ENCODE measurements at regions not wholly inside any gene's neighbourhood (a gene's known extent, or its start where the extent isn't known, plus 50 kb on each side); places are given as distances from the start of the nearest gene placed in this dataset.

DNA sequence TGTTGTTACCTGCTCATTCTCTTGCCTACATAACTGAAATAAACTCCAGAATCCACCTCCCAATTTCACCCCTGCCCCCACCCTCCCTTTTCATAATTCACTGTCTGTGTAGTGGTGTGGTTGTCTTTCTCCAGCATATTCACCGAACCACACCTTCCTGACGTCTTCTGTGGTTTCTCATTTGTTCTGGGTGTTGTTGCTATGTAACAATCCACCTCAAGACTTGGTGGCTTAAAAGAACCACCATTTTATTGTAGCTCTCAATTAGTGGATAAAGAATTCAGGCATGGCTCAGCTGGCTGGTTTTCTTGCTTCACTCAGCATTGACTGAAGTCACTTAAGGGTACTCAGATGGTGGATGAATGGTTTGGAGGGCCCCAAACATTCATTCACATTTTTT, 229.8 kb downstream of the MAF start:
- H3K27ac ChIP-seq (ENCODE audit: low read length): no peak overlapping the region
- ATAC-seq: no peak
- no peak for DNase-seq (ENCODE audit: low read depth, low spot score)
- H3K4me1 ChIP-seq (ENCODE audit: control insufficient read depth, insufficient read depth, low read length): no peaks in the 10 kb centered on the region
- POLR2A ChIA-PET: no interaction called here
- TF ChIP-seq, protein P1, sequence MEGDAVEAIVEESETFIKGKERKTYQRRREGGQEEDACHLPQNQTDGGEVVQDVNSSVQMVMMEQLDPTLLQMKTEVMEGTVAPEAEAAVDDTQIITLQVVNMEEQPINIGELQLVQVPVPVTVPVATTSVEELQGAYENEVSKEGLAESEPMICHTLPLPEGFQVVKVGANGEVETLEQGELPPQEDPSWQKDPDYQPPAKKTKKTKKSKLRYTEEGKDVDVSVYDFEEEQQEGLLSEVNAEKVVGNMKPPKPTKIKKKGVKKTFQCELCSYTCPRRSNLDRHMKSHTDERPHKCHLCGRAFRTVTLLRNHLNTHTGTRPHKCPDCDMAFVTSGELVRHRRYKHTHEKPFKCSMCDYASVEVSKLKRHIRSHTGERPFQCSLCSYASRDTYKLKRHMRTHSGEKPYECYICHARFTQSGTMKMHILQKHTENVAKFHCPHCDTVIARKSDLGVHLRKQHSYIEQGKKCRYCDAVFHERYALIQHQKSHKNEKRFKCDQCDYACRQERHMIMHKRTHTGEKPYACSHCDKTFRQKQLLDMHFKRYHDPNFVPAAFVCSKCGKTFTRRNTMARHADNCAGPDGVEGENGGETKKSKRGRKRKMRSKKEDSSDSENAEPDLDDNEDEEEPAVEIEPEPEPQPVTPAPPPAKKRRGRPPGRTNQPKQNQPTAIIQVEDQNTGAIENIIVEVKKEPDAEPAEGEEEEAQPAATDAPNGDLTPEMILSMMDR (IDR thresholded peaks at IDR 0.05): no peak
- TF ChIP-seq TCF7L2 (IDR thresholded peaks at IDR 0.05; ENCODE audit: low read depth, low read length) (no peak), POLR2AphosphoS5 (IDR thresholded peaks at IDR 0.05; ENCODE audit: low read depth, low read length) (no peak), SIN3A (IDR thresholded peaks at IDR 0.05; ENCODE audit: borderline replicate concordance, insufficient read depth, low read depth, low read length) (no peak)
- TF ChIP-seq, protein P2, sequence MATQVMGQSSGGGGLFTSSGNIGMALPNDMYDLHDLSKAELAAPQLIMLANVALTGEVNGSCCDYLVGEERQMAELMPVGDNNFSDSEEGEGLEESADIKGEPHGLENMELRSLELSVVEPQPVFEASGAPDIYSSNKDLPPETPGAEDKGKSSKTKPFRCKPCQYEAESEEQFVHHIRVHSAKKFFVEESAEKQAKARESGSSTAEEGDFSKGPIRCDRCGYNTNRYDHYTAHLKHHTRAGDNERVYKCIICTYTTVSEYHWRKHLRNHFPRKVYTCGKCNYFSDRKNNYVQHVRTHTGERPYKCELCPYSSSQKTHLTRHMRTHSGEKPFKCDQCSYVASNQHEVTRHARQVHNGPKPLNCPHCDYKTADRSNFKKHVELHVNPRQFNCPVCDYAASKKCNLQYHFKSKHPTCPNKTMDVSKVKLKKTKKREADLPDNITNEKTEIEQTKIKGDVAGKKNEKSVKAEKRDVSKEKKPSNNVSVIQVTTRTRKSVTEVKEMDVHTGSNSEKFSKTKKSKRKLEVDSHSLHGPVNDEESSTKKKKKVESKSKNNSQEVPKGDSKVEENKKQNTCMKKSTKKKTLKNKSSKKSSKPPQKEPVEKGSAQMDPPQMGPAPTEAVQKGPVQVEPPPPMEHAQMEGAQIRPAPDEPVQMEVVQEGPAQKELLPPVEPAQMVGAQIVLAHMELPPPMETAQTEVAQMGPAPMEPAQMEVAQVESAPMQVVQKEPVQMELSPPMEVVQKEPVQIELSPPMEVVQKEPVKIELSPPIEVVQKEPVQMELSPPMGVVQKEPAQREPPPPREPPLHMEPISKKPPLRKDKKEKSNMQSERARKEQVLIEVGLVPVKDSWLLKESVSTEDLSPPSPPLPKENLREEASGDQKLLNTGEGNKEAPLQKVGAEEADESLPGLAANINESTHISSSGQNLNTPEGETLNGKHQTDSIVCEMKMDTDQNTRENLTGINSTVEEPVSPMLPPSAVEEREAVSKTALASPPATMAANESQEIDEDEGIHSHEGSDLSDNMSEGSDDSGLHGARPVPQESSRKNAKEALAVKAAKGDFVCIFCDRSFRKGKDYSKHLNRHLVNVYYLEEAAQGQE (IDR thresholded peaks at IDR 0.05; ENCODE audit: insufficient read depth in 1 of 2, low read depth in 2 of 2, low read length in 1 of 2): no peak
- no peak overlapping the region for H3K4me3 ChIP-seq (ENCODE audit: low read depth in 2 of 2, low read length in 2 of 2)
- no TSS peak for BruUV-seq (replicated peaks)
- no peaks in the 10 kb centered on the region for H3K27me3 ChIP-seq (ENCODE audit: control insufficient read depth, insufficient read depth, low read length)
- H3K9me3 ChIP-seq (ENCODE audit: control insufficient read depth, insufficient read depth, low read depth, low read length): no peaks in the 10 kb centered on the region
- H3K36me3 ChIP-seq (ENCODE audit: control insufficient read depth, insufficient read depth, low read length): no peaks in the 10 kb centered on the region
- intact Hi-C loops (cut with micrococcal nuclease; ENCODE audit: unreplicated experiment) (no loop called here), in situ Hi-C loops (cut with HindIII; ENCODE audit: low pct_unique_long_range_greater_than_20kb, low sequenced_read_pairs) (no loop called here)
- CTCF ChIA-PET: no interaction called here

DNA sequence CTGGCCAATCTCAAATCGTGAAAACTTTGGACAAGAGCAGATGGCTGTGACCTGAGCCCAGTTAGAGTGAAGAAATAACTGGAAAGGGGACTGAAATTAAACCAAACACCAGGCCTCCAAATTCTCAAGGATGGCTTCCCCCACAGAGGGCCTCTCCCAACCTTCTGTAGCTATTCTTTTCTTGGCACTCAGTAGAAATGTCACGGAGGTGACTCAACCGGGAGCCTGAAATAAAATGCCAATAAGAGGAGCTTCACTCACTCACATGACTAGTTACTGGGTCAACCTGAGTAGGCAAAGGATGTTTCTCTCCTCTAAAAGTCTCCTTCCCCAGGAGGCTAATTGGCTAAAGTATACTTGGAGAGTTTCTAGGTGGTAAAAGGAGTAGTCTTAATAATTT, 230.7 kb downstream of the MAF start:
- Histone ChIP-seq H3K27me3 (ENCODE audit: control insufficient read depth, insufficient read depth, low read length) (no peaks in the 10 kb centered on the region), H3K36me3 (ENCODE audit: control insufficient read depth, insufficient read depth, low read length) (no peaks in the 10 kb centered on the region), H3K4me3 (ENCODE audit: low read depth in 2 of 2, low read length in 2 of 2) (no peak overlapping the region), H3K9me3 (ENCODE audit: control insufficient read depth, insufficient read depth, low read depth, low read length) (no peaks in the 10 kb centered on the region), H3K4me1 (ENCODE audit: control insufficient read depth, insufficient read depth, low read length) (no peaks in the 10 kb centered on the region), H3K27ac (ENCODE audit: low read length) (no peak overlapping the region)
- no TSS peak for BruUV-seq (replicated peaks)
- in situ Hi-C loops (cut with HindIII; ENCODE audit: low pct_unique_long_range_greater_than_20kb, low sequenced_read_pairs) (no loop called here), intact Hi-C loops (cut with micrococcal nuclease; ENCODE audit: unreplicated experiment) (no loop called here)
- POLR2A ChIA-PET: no interaction called here
- TF ChIP-seq, protein P1 (IDR thresholded peaks at IDR 0.05): no peak
- TF ChIP-seq TCF7L2 (IDR thresholded peaks at IDR 0.05; ENCODE audit: low read depth, low read length) (no peak), SIN3A (IDR thresholded peaks at IDR 0.05; ENCODE audit: borderline replicate concordance, insufficient read depth, low read depth, low read length) (no peak), POLR2AphosphoS5 (IDR thresholded peaks at IDR 0.05; ENCODE audit: low read depth, low read length) (no peak)
- TF ChIP-seq, protein P2 (IDR thresholded peaks at IDR 0.05; ENCODE audit: insufficient read depth in 1 of 2, low read depth in 2 of 2, low read length in 1 of 2): no peak
- CTCF ChIA-PET: no interaction called here
- ATAC-seq (no peak), DNase-seq (ENCODE audit: low read depth, low spot score) (no peak)
